ENCODE measurements at regions not wholly inside any gene's neighbourhood (a gene's known extent, or its start where the extent isn't known, plus 50 kb on each side); places are given as distances from the start of the nearest gene placed in this dataset.
"Not testable (repeated sequence)": the region's sequence is repeated elsewhere in the genome, so short reads cannot be mapped to it uniquely, and the experiment has no call there.

DNA sequence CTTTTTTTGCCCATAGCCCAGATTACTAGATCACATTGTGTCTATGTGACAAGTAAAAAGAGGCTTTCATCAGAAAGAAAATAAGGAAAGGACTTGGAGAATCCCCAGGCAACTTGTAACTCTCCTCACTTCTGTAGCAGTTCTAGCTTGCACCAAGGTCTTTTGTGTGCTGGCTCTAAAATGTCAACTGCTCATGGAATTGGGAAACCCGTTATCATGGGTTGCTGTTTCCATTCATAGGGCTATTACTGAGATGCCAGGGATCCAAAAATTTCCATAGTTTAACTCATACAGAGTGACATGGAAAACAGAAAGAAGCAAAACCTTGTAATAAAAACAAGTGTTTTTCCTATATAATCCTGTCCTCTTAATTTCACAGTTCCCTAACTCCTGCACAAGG lies 123.9 kb upstream of the FBXL7 start:
- H3K9me3 ChIP-seq (replicated peaks) = no peaks in the 10 kb centered on the region
- H3K4me3 ChIP-seq = no peak overlapping the region
- DNase-seq (ENCODE audit: low read depth in 1 of 2, low spot score in 2 of 2) = no peak
- H3K27ac ChIP-seq = no peak overlapping the region
- H3K27me3 ChIP-seq (replicated peaks) = no peaks in the 10 kb centered on the region
- no peaks in the 10 kb centered on the region for H3K4me1 ChIP-seq (replicated peaks)
- H3K36me3 ChIP-seq = no peaks in the 10 kb centered on the region

DNA sequence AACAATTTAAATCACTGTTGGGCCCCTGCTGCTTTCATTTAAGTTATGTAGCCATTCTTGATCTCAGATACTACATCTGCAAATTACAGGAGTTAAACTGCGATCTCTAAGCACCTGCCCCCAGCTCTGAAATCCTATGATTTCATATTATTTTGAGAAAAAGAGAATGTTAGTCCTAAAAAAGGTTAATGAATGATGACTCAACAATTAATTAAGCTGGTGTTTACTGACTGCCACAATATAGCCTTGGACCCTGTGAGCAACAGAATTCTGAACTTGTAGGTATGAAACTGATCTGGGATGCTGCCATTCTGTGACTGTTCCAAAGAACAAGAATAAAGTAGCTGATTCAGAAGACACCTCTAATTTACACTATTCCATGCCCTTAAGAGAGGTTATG lies 124.4 kb upstream of the FBXL7 start:
- H3K9me3 ChIP-seq (replicated peaks) = no peaks in the 10 kb centered on the region
- DNase-seq (ENCODE audit: low read depth in 1 of 2, low spot score in 2 of 2) = no peak
- H3K36me3 ChIP-seq = no peaks in the 10 kb centered on the region
- H3K27me3 ChIP-seq (replicated peaks) = no peaks in the 10 kb centered on the region
- H3K4me3 ChIP-seq = no peak overlapping the region
- no peaks in the 10 kb centered on the region for H3K4me1 ChIP-seq (replicated peaks)
- H3K27ac ChIP-seq = no peak overlapping the region

DNA sequence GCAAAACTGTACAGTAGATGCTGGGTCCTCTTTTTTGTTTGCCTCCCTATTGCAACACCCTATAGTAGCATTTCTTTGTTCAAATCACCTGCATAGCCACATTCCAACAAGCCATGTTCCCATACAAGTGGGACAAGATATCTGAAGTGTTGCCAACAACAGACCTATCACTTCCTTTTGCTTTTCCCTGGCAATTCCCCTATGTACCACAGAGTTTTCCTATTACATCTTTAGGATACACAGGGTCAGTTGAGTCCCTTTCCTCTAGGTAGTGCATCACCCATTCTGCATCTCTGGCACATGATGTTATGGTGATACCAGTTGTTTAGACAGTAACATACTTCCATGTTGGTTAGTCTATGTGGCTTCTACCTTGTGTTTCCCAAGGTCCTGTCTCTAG lies 125.1 kb upstream of the FBXL7 start:
- H3K27ac ChIP-seq = no peak overlapping the region
- no peaks in the 10 kb centered on the region for H3K27me3 ChIP-seq (replicated peaks)

DNA sequence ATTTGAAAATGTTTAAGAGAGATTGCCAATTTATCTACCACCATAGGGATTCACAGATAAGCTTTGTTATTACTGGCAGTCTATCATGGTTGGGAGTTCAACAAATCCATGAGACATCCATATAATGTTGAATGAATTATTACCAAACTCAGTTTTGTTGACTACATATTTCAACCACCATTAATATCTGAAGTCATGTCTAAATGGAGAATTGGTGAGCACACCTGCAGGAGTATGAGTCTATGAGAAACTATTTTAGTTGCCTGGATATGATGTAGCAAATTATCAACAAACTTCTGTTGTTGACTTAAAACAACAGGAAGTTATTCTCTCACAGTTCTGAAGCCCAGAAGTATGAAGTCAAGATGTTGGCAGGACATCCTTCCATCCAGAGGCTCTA lies 126.8 kb upstream of the FBXL7 start:
- Histone ChIP-seq H3K4me3 (no peak overlapping the region), H3K27me3 (replicated peaks) (no peaks in the 10 kb centered on the region), H3K4me1 (replicated peaks) (no peaks in the 10 kb centered on the region), H3K36me3 (no peaks in the 10 kb centered on the region), H3K27ac (no peak overlapping the region), H3K9me3 (replicated peaks) (no peaks in the 10 kb centered on the region)
- DNase-seq (ENCODE audit: low read depth in 1 of 2, low spot score in 2 of 2) = no peak

More for the DNA sequence above, 125.1 kb upstream of the FBXL7 start:
- no peak for DNase-seq (ENCODE audit: low read depth in 1 of 2, low spot score in 2 of 2)
- no peaks in the 10 kb centered on the region for H3K4me1 ChIP-seq (replicated peaks)
- no peaks in the 10 kb centered on the region for H3K9me3 ChIP-seq (replicated peaks)
- H3K4me3 ChIP-seq = no peak overlapping the region
- H3K36me3 ChIP-seq = no peaks in the 10 kb centered on the region

DNA sequence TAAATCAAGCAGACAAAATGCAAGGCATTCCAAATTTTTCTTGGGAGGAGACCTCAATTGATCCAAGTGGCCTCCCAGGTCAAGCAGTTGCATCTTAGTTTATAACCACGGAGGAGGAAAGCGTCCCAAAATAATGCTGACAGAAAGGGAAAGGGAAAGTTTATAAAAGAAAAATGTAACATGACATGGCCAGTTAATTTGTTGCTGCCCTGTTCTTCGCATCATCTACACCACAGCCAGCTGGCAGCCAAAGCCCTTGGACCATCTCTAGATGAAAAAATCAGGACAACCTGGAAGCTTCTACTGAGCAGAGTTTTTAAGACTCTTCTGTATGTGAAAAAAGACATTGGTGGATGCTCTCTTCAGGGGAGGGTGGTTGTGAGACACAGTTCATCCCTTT lies 128.8 kb upstream of the FBXL7 start:
- Histone ChIP-seq H3K27me3 (replicated peaks) (no peaks in the 10 kb centered on the region), H3K9me3 (replicated peaks) (no peaks in the 10 kb centered on the region), H3K27ac (no peak overlapping the region), H3K4me3 (no peak overlapping the region), H3K36me3 (no peaks in the 10 kb centered on the region), H3K4me1 (replicated peaks) (no peaks in the 10 kb centered on the region)
- no peak for DNase-seq (ENCODE audit: low read depth in 1 of 2, low spot score in 2 of 2)

DNA sequence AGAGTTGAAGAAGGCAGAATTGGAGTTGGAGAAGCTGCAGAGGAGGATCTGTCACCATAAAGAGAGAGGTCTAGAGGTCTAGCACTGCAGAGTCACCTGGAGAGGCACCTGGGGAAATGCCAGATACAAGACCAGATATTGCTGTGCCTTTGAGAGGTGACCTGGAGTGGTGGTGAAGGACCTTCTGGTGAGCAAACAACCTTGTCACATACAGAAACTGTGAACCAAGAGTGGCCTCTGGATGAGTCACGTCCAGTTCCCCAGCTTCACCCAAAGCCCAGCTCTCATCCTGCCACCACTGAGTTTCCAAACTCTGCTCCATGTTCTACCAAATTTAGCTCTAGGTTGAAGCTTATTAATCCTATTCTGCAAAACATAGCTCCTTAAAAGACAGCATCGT lies 131.1 kb upstream of the FBXL7 start:
- no peak for DNase-seq (ENCODE audit: low read depth in 1 of 2, low spot score in 2 of 2)
- Histone ChIP-seq H3K27ac (no peak overlapping the region), H3K27me3 (replicated peaks) (0 out of 2 replicates have a peak, but pooled peaks cover 6% of the 10 kb centered on the region), H3K36me3 (no peaks in the 10 kb centered on the region), H3K9me3 (replicated peaks) (no peaks in the 10 kb centered on the region), H3K4me1 (replicated peaks) (no peaks in the 10 kb centered on the region), H3K4me3 (no peak overlapping the region)

DNA sequence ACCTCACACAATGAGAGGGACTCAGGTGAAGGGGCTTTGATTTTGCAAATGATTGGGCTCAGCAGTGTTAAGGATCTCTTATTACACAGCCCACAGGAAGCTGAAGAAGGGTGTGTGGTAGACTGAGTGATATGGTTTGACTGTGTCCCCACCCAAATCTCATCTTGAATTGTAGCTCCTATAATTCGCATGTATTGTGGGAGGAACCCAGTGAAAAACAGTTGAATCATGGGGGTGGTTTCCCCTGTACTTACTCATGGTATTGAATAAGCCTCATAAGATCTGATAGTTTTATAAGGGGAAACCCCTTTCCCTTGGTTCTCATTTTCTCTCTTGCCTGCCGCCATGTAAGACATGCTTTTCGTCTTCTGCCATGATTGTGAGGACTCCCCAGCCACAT lies 132.5 kb upstream of the FBXL7 start:
- DNase-seq (ENCODE audit: low read depth in 1 of 2, low spot score in 2 of 2) = no peak
- Histone ChIP-seq H3K36me3 (no peaks in the 10 kb centered on the region), H3K27me3 (replicated peaks) (0 out of 2 replicates have a peak, but pooled peaks cover 6% of the 10 kb centered on the region), H3K9me3 (replicated peaks) (no peaks in the 10 kb centered on the region), H3K4me3 (no peak overlapping the region), H3K4me1 (replicated peaks) (no peaks in the 10 kb centered on the region), H3K27ac (no peak overlapping the region)

DNA sequence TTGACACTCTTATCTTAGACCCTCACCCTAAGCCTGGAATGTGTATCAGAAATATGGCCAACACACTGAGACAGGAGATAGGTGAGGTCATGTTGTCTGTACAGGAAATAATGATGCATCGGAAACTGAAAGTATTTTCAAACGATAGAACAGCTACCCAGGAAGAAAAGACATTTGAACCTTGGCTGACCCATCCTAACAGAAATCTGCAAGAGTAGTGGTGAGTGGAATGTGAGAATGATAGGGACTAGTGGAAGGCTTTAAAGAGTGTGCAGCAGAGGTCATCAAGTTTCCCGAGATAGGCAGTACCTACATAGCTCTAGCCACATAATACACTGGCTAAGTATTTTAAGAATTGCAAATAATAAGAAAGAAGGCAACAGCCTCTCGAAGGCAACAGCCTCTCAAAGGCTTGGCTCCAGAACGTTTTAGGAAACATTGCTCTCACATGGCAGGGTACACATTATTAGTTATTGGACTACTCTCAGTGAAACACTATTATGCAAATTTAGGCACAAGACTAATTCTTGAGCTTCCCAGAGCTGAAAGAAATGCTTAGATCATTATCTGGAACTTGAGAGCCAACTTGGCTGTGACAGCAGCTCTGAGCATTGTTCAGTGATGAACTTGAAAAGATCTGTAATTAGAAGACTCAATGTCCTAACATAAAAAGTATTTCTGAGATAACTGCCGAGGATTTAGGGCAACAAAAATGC lies 133.1 kb upstream of the FBXL7 start:
- H3K36me3 ChIP-seq = no peaks in the 10 kb centered on the region
- DNase-seq (ENCODE audit: low read depth in 1 of 2, low spot score in 2 of 2) = no peak

DNA sequence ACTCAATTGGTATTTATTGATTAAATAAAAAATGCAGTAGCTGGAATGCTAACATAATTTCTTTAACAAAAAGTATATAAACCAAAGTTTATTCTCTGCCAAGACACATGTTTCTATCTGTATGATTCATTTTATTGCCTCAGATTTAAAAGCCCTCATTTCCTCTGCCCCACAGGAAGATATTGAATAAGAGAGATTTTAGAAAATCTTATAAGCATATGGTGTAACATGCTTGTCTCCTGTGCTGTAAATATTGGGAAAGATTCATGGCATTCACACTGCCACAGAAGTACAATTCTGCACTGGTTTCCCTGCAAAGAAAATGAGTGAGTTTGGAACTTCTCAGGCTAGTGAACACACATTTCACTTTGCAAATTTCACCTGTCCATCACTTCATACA lies 134.9 kb upstream of the FBXL7 start:
- no peak overlapping the region for H3K4me3 ChIP-seq
- no peaks in the 10 kb centered on the region for H3K9me3 ChIP-seq (replicated peaks)
- no peak overlapping the region for H3K27ac ChIP-seq
- no peak for DNase-seq (ENCODE audit: low read depth in 1 of 2, low spot score in 2 of 2)
- H3K4me1 ChIP-seq (replicated peaks) = no peaks in the 10 kb centered on the region
- no peaks in the 10 kb centered on the region for H3K36me3 ChIP-seq
- H3K27me3 ChIP-seq (replicated peaks) = 0 out of 2 replicates have a peak, but pooled peaks cover 6% of the 10 kb centered on the region

More for the DNA sequence above, 133.1 kb upstream of the FBXL7 start:
- no peaks in the 10 kb centered on the region for H3K9me3 ChIP-seq (replicated peaks)
- no peak overlapping the region for H3K4me3 ChIP-seq
- no peaks in the 10 kb centered on the region for H3K4me1 ChIP-seq (replicated peaks)
- no peak overlapping the region for H3K27ac ChIP-seq
- H3K27me3 ChIP-seq (replicated peaks) = 0 out of 2 replicates have a peak, but pooled peaks cover 6% of the 10 kb centered on the region

DNA sequence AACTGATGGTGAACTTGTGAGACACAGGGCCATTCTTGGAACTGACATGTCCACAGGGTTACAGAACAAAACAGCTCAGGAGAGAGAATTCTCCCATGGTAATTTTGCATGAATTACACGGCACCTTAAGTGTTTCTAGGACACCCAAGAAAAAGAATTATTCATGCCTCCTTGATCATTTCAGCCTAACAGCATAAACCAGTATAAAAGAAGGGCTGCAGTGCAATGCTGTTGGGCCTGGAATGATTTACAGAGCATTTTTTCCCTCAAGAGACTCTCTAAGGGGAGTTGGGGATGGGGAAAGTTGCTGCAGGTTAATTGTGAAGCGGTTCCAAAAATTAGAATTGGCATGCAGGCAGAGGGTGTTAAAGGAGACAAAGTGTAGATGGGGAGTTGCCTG lies 136.4 kb upstream of the FBXL7 start:
- H3K27ac ChIP-seq = no peak overlapping the region
- DNase-seq (ENCODE audit: low read depth in 1 of 2, low spot score in 2 of 2) = no peak
- H3K4me1 ChIP-seq (replicated peaks) = no peaks in the 10 kb centered on the region
- H3K9me3 ChIP-seq (replicated peaks) = no peaks in the 10 kb centered on the region
- no peaks in the 10 kb centered on the region for H3K36me3 ChIP-seq
- H3K4me3 ChIP-seq = no peak overlapping the region
- H3K27me3 ChIP-seq (replicated peaks) = 0 out of 2 replicates have a peak, but pooled peaks cover 6% of the 10 kb centered on the region

DNA sequence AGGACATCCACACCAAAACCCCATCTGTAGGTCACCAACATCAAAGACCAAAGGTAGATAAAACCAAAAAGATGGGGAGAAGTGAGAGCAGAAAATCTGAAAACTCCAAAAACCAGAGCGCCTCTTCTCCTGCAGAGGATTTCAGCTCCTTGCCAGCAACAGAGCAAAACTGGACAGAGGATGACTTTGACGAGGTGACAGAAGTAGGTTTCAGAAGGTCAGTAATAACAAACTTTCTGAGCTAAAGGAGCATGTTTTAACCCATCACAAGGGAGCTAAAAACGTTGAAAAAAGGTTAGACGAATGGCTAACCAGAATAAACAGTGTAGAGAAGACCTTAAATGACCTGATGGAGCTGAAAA lies 142.9 kb upstream of the FBXL7 start:
- H3K27ac ChIP-seq; H3K36me3 ChIP-seq; H3K4me3 ChIP-seq; H3K27me3 ChIP-seq (replicated peaks); DNase-seq (ENCODE audit: low read depth in 1 of 2, low spot score in 2 of 2); H3K9me3 ChIP-seq (replicated peaks); H3K4me1 ChIP-seq (replicated peaks): not testable (repeated sequence)

DNA sequence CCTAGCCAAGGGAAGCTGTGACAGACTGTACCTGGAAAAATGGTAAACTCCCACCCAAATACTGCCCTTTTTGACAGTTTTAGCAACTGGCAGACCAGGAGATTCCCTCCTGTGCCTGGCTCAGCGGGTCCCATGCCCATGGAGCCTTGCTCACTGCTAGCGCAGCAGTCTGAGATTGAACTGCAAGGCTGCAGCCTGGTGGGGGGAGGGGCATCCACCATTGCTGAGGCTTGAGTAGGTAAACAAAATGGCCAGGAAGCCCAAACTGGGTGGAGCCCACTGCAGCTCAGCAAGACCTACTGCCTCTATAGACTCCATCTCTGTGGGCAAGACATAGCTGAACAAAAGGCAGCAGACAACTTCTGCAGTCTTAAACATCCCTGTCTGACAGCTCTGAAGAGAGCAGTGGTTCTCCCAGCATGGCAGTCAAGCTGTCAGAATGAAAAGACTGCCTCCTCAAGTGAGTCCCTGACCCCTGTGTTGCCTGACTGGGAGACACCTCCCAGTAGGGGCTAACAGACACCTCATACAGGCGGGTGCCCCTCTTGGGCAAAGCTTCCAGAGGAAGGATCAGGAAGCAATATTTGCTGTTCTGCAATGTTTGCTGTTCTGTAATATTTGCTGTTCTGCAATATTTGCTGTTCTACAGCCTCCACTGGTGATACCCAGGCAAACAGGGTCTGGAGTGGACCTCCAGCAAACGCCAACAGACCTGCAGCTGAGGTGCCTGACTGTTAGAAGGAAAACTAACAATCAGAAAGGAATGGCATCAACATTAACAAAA lies 143.5 kb upstream of the FBXL7 start:
- not testable (repeated sequence) for H3K27me3 ChIP-seq (replicated peaks); H3K9me3 ChIP-seq (replicated peaks); H3K36me3 ChIP-seq; H3K4me3 ChIP-seq; H3K27ac ChIP-seq; H3K4me1 ChIP-seq (replicated peaks); DNase-seq (ENCODE audit: low read depth in 1 of 2, low spot score in 2 of 2)

DNA sequence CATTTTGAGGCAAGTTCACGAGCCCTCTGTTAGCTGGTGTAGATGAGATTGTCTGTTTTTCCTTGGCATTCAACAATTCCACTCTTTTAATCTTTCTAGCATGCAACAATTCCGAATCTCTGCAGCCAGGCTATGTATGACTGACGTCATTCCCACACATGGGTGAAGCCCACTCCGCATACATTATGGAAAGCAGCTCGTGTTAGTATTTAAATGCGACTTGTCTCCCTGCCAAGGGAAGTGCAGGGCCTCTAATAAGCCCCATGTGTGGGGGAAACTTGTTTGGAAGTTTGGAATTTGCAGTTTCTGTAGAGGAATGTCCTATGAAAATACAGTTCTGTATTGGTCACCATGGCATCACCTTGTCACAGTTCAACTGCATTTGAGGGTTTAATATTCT lies 146.0 kb upstream of the FBXL7 start:
- Histone ChIP-seq H3K27me3 (replicated peaks) (peaks cover 9% of the 10 kb centered on the region; the same call in 1 of the 2 replicates), H3K4me3 (no peak overlapping the region), H3K9me3 (replicated peaks) (no peaks in the 10 kb centered on the region), H3K36me3 (no peaks in the 10 kb centered on the region), H3K4me1 (replicated peaks) (no peaks in the 10 kb centered on the region), H3K27ac (no peak overlapping the region)
- DNase-seq (ENCODE audit: low read depth in 1 of 2, low spot score in 2 of 2) = no peak

DNA sequence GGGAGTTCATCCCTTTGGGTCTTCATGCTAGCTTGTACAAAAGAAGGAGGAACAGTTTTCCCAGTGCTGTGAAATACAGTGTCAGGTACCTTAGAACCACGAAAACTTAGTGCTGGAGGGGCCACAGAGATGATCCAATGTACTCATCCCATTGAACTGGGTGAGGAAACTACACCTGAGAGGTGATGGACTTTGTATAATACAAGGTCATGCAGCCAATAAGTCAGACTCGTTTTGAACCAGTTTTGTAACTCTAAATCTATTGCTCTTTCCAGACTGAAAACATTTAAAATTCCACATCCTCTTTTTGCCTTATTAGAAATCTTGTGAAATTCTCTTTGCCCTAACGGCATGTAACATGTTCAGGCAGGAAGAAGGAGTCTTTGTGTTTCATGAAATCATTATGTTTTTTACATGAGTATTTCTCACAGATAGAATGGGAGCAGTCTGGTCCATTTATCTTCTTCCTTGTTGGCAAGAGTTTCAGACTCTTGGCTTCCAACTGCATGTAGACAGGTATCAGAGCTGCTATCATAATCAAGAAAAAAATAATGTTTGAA lies 146.8 kb upstream of the FBXL7 start:
- no peak overlapping the region for H3K4me3 ChIP-seq
- DNase-seq (ENCODE audit: low read depth in 1 of 2, low spot score in 2 of 2) = no peak
- H3K9me3 ChIP-seq (replicated peaks) = no peaks in the 10 kb centered on the region
- no peaks in the 10 kb centered on the region for H3K4me1 ChIP-seq (replicated peaks)
- no peak overlapping the region for H3K27ac ChIP-seq
- no peaks in the 10 kb centered on the region for H3K36me3 ChIP-seq
- peaks cover 9% of the 10 kb centered on the region; the same call in 1 of the 2 replicates for H3K27me3 ChIP-seq (replicated peaks)
